ENCODE measurements at regions not wholly inside any gene's neighbourhood (a gene's known extent, or its start where the extent isn't known, plus 50 kb on each side); places are given as distances from the start of the nearest gene placed in this dataset.
"Not testable (repeated sequence)": the region's sequence is repeated elsewhere in the genome, so short reads cannot be mapped to it uniquely, and the experiment has no call there.

- TF ChIP-seq CTCF (conservative IDR thresholded peaks at IDR 0.05); EZH2 (IDR thresholded peaks at IDR 0.05; ENCODE audit: low read depth): not testable (repeated sequence)
Measured at GRCh38 chr7:149947346-149947745, 73.6 kb downstream of the ATP6V0E2 start.
